Ascending aorta (tissue), 2 donors: ENCODE measurements at regions not wholly inside any gene's neighbourhood (a gene's known extent, or its start where the extent isn't known, plus 50 kb on each side); places are given as distances from the start of the nearest gene placed in this dataset.

Experiments
- DNase-seq, 2 donors: peaks; one replicate each; pipeline ENCODE4 v3.0.0-alpha.2; 2019; ENCODE audit warnings: low spot score in 2 of 2
- H3K27ac ChIP-seq, 2 donors: fragments of 200-600 bp; sonication (generic); one replicate each; pipeline ENCODE4 v1.5.1; 2016 to 2017; ENCODE audit warnings: mild to moderate bottlenecking in 1 of 2
- H3K27me3 ChIP-seq: fragments of 200-600 bp; sonication (generic); one replicate; pipeline ENCODE4 v1.5.1; 2017
- H3K36me3 ChIP-seq, 2 donors: fragments of 200-600 bp; sonication (generic); one replicate each; pipeline ENCODE4 v1.5.1; 2016
- H3K4me1 ChIP-seq, 2 donors: fragments of 200-600 bp; sonication (generic); one replicate each; pipeline ENCODE4 v1.5.1; 2016 to 2017; ENCODE audit warnings: mild to moderate bottlenecking in 1 of 2
- H3K4me3 ChIP-seq, 2 donors: fragments of 200-600 bp; sonication (generic); one replicate each; pipeline ENCODE4 v1.5.1; 2016 to 2017; ENCODE audit warnings: mild to moderate bottlenecking in 1 of 2
- H3K9me3 ChIP-seq, 2 donors: fragments of 200-600 bp; sonication (generic); one replicate each; pipeline ENCODE4 v1.5.1; 2016
- CTCF ChIP-seq, 3 experiments: fragments of 200-600 bp in 2 of 3; fragments of 450-650 bp in 1 of 3; sonication (generic) in 2 of 3; IDR thresholded peaks; one replicate each; pipeline ENCODE4 v1.5.1; 2016 to 2019; ENCODE audit warnings: antibody characterized with exemption in 3 of 3, mild to moderate bottlenecking in 1 of 3, moderate library complexity in 1 of 3
- intact Hi-C: fragments of 100-400 bp; cut with DNase I; formaldehyde crosslinking; loops from one replicate; pipeline ENCODE4 v1.15.1; 2023

- no peak overlapping the region for H3K4me3 ChIP-seq
- no peak overlapping the region for H3K27ac ChIP-seq
- intact Hi-C loops: no loop called here
- no peaks in the 10 kb centered on the region for H3K4me1 ChIP-seq
- no peaks in the 10 kb centered on the region for H3K9me3 ChIP-seq
- H3K36me3 ChIP-seq: no peaks in the 10 kb centered on the region
- no peaks in the 10 kb centered on the region for H3K27me3 ChIP-seq
- TF ChIP-seq CTCF (IDR thresholded peaks at IDR 0.05): no peak
- no peak for DNase-seq
These were observed 265.7 kb upstream of the ANKRD55 start for GRCh38 chr5:56498759-56499395.

GRCh38 chr5:56496581-56497063 lies 263.5 kb upstream of the ANKRD55 start:
- H3K4me1 ChIP-seq: no peaks in the 10 kb centered on the region
- DNase-seq: no peak
- TF ChIP-seq CTCF (IDR thresholded peaks at IDR 0.05): no peak
- no peaks in the 10 kb centered on the region for H3K36me3 ChIP-seq
- no peak overlapping the region for H3K27ac ChIP-seq
- intact Hi-C loops: no loop called here
- no peaks in the 10 kb centered on the region for H3K27me3 ChIP-seq
- H3K9me3 ChIP-seq: no peaks in the 10 kb centered on the region
- H3K4me3 ChIP-seq: no peak overlapping the region

- H3K27ac ChIP-seq: no peak overlapping the region
- H3K4me3 ChIP-seq: no peak overlapping the region
- no peak for DNase-seq
- no peaks in the 10 kb centered on the region for H3K4me1 ChIP-seq
- intact Hi-C loops: no loop called here
- TF ChIP-seq CTCF (IDR thresholded peaks at IDR 0.05): no peak
- no peaks in the 10 kb centered on the region for H3K9me3 ChIP-seq
- H3K36me3 ChIP-seq: no peaks in the 10 kb centered on the region
- no peaks in the 10 kb centered on the region for H3K27me3 ChIP-seq
These were observed 261.2 kb upstream of the ANKRD55 start for GRCh38 chr5:56494300-56494731.

- Histone ChIP-seq H3K4me1 (no peaks in the 10 kb centered on the region), H3K9me3 (no peaks in the 10 kb centered on the region), H3K27ac (no peak overlapping the region), H3K27me3 (no peaks in the 10 kb centered on the region), H3K36me3 (no peaks in the 10 kb centered on the region), H3K4me3 (no peak overlapping the region)
- intact Hi-C loops: no loop called here
- TF ChIP-seq CTCF (IDR thresholded peaks at IDR 0.05): no peak
- no peak for DNase-seq
These were observed 260.6 kb upstream of the ANKRD55 start for GRCh38 chr5:56493766-56494165.

GRCh38 chr5:56493308-56493707 lies 260.2 kb upstream of the ANKRD55 start:
- Histone ChIP-seq H3K9me3 (no peaks in the 10 kb centered on the region), H3K4me1 (no peaks in the 10 kb centered on the region), H3K27ac (no peak overlapping the region), H3K27me3 (no peaks in the 10 kb centered on the region), H3K36me3 (no peaks in the 10 kb centered on the region), H3K4me3 (no peak overlapping the region)
- intact Hi-C loops: no loop called here
- DNase-seq: no peak
- no peak for TF ChIP-seq CTCF (IDR thresholded peaks at IDR 0.05)

- Histone ChIP-seq H3K27me3 (no peaks in the 10 kb centered on the region), H3K9me3 (no peaks in the 10 kb centered on the region), H3K27ac (no peak overlapping the region), H3K4me3 (no peak overlapping the region), H3K4me1 (no peaks in the 10 kb centered on the region), H3K36me3 (no peaks in the 10 kb centered on the region)
- TF ChIP-seq CTCF (IDR thresholded peaks at IDR 0.05): no peak
- intact Hi-C loops: no loop called here
- no peak for DNase-seq
These were observed 259.7 kb upstream of the ANKRD55 start for GRCh38 chr5:56492812-56493211.
